ENCODE measurements at regions not wholly inside any gene's neighbourhood (a gene's known extent, or its start where the extent isn't known, plus 50 kb on each side); places are given as distances from the start of the nearest gene placed in this dataset.
A peak's percentile ranks its signal among the peaks of the same experiment; 100 is the strongest.

GRCh38 chr22:26756675-26757293, 99.4 kb downstream of the MIAT start:
- TF ChIP-seq, protein P1, sequence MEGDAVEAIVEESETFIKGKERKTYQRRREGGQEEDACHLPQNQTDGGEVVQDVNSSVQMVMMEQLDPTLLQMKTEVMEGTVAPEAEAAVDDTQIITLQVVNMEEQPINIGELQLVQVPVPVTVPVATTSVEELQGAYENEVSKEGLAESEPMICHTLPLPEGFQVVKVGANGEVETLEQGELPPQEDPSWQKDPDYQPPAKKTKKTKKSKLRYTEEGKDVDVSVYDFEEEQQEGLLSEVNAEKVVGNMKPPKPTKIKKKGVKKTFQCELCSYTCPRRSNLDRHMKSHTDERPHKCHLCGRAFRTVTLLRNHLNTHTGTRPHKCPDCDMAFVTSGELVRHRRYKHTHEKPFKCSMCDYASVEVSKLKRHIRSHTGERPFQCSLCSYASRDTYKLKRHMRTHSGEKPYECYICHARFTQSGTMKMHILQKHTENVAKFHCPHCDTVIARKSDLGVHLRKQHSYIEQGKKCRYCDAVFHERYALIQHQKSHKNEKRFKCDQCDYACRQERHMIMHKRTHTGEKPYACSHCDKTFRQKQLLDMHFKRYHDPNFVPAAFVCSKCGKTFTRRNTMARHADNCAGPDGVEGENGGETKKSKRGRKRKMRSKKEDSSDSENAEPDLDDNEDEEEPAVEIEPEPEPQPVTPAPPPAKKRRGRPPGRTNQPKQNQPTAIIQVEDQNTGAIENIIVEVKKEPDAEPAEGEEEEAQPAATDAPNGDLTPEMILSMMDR (IDR thresholded peaks at IDR 0.05), result peak; percentile 78 to 93 (median 79)
- TF ChIP-seq POLR2A (IDR thresholded peaks at IDR 0.05) (no peak), POLR2AphosphoS5 (IDR thresholded peaks at IDR 0.05; ENCODE audit: insufficient read depth in 1 of 2, low read depth in 1 of 2) (no peak)

Measured in vagina (tissue), 2 donors.